GM19372 (cell line): ENCODE measurements at regions not wholly inside any gene's neighbourhood (a gene's known extent, or its start where the extent isn't known, plus 50 kb on each side); places are given as distances from the start of the nearest gene placed in this dataset.

Experiments
- ATAC-seq: cut with Tn5 transposase; IDR thresholded peaks from one replicate; pipeline ENCODE4 v1.9.1; 2021; ENCODE audit warnings: mild to moderate bottlenecking, low read depth, moderate library complexity; ENCODE audit not compliant: unreplicated experiment

DNA sequence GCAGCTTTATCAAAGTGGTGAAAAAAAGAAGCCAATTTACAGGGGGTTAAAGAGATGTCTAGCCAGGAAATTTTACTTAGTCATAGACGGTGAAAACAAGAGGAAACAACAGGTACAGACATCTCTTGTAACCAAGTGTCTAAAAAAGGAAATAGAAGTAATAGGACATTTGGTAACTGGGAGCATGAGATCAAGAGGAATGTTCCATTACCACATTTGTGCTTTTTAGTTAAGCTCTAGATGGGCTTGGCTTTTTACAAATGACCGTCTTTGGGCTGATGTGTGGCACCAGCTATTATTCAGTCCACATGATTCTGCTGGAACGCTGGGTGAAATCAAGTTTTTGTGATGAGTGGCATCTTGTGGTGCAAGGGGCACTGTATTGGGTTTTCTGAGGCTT, 179.5 kb downstream of the SMIM20 start:
- no peak for ATAC-seq

- ATAC-seq, result no peak
Observed at GRCh38 chr4:26094076-26094475, 180.1 kb downstream of the SMIM20 start.

DNA sequence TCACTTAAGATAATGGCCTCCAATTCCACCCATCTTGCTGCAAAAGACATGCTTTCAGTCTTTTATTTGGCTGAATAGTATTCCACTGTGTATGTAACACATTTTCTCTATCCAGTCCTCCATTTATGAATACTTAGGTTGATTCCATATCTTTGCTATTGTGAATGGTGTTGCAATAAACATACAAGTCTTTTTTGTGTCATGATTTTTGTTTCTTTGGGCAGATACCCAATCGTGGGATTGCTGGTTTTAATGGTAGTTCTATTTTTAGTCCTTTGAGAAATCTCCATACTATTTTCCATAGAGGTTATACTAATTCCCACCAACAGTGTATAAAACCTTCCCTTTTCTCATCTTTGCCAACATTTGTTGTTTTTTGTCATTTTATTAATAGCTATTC, 180.9 kb downstream of the SMIM20 start:
- ATAC-seq, result no peak

- ATAC-seq, result no peak
Observed at GRCh38 chr4:26099967-26100366, 185.9 kb downstream of the SMIM20 start.

GRCh38 chr4:26101011-26101410, 187.0 kb downstream of the SMIM20 start:
- no peak for ATAC-seq

DNA sequence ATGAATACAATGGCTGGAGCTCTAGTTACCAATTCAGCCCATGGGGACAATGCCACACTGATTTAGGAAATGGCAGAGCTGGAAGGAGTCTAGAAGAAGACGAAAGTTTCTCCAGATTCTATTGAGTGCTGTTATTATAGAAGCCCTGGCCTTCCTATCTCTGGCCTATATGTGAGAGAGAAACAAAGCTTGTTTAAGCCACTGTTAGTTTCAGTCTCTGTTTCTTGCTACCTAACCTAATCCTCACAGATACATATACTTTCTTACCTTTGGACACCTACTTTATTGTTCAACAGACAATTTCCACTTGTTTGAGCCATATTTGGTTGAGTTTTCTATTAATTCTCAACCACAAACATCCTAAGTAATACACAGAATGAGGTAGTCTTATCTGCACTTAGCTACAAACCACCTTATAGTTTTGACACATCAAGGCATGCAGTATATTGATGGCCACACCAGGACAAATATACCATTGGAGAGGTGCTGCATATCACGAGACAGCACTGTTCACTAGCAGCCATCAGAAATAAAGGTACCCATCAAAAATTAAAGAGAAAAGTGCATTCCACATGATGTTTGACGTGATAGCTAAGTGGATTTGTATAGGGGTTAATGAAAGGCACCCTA, 190.2 kb downstream of the SMIM20 start:
- no peak for ATAC-seq

DNA sequence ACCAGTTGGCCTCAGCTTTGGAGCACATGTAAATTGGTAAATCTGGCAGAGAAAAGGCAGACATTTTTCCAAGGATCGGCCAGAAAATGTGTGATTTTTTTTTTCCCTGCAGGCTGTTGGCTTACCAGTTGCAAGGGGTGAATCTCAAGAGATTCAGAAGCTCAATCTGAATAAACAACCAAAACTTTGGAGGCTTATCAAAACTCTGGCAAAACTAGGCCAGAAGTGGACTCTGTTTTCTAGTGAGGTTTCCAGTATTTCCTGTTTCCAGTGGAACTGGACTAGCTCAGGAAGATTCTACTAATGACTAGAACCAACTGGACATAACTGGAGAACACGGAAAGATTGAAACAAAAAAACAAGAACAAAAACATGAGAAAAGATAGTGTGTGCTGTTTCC, 191.3 kb downstream of the SMIM20 start:
- ATAC-seq, result no peak

- no peak for ATAC-seq
Observed at GRCh38 chr4:26105815-26106699, 192.0 kb downstream of the SMIM20 start.

DNA sequence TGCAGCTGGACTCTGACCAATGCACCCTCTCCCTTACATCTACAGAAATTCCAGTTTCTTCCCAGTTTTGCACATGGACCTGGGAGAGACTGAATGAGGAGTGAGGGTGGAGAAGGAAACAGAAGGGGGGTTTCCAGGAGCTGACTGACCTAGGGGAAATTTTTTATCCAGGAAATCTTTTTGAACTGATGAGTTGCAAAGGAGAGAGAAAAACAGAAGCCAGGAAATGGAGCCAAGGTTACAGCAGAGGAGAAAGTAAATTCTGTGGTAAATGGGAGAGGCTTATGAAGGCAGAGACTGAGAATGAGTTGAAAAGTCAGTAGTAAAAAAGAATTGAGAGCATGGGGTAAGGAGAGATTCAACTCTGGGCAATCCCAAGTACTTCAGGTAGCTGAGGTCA, 192.8 kb downstream of the SMIM20 start:
- no peak for ATAC-seq

- ATAC-seq, result no peak
Observed at GRCh38 chr4:26108054-26108453, 194.0 kb downstream of the SMIM20 start.

DNA sequence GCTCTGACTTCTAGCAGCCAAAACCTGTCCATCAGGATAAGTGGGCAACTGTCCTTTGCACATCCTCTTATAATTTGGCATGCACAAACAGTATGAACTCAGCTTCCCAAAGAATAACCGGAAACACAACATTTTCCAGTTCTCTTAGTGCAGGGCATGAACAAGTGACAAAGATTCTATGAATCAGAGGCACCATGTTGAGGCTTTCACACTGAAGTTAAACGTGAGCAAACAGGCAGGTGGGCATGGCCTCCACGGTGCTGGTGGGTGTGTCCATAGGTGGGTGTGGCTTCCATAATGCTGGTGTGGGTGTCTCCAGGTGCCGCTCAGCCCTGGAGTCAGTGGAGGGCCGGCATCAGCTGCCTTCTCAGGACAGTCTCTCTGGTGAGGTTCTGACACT, 196.5 kb downstream of the SMIM20 start:
- no peak for ATAC-seq

GRCh38 chr4:26113339-26113940, 199.4 kb downstream of the SMIM20 start:
- no peak for ATAC-seq

DNA sequence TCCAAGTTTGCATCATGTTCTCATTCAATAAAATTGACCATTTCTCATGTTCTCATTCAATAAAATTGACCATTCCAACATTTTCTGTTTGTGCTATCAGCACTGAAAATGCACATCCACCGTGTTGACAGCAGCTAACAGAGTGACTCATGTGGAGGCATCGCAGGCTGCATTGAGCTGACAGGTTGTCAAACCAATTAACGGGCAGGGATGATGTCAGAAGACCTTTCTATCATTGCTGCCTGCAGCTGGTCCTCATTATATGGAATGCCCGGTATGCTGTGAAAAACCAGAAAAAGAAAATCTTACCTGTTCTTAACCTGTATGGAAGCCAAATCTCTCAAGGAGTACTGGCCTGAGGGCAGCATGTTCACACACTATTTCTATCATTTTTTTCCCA, 202.0 kb downstream of the SMIM20 start:
- no peak for ATAC-seq

DNA sequence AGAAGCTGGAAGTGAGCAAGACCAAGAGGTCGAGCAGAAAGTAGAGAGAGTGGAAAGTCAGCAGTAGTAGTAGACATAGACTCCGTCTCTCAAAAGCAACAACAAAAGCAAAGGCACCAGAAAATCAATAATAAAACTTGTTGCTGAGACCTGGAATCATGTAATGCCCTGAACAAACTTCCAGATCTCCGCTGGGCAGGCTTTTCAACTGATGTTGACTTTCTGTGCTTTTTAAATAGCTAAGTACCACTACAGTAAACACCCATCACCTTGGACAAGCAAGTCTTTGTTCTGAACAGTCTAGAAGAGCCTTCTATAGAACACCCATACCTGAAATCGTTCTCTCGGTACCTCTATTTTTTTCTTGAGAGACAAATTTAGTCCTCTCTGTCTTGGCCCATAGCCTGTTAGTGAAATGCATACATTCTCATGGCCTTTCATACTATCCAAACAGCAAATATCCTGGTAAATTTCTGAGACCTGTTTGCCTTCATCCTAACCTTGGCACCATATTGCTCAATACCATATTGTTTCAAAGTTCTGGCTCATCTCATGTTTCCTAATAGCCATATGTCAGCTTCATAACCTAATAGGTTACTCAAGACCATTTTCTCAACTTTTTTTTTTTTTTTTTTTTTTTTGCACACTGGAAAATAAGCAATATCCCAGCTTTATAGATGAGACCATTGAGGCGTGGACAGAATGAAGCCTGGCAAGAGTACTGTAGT, 200.6 kb upstream of the RBPJ start:
- ATAC-seq, result no peak

GRCh38 chr4:26122690-26123089, 198.1 kb upstream of the RBPJ start:
- ATAC-seq, result no peak

- no peak for ATAC-seq
Observed at GRCh38 chr4:26124753-26125321, 196.0 kb upstream of the RBPJ start.

- ATAC-seq, result no peak
Observed at GRCh38 chr4:26126143-26126718, 194.6 kb upstream of the RBPJ start.

DNA sequence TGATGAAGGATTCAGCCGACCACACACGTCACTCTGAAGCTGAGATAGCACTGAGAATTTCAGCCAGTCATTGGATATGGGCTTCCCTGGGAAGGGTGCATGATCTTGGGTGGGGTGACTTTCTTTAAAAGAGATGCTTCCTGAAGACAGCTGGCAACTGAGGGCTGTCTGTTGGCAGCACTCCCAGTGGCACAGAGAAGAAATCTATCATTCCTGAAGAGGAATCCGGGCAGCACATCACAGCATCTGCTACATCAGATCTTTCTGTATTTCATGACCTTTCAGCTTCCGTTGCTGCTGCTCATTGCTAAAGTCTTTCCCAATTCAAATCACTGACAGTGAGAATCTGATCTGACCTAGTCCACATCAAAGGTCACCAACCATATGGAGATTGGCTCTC, 193.8 kb upstream of the RBPJ start:
- no peak for ATAC-seq

DNA sequence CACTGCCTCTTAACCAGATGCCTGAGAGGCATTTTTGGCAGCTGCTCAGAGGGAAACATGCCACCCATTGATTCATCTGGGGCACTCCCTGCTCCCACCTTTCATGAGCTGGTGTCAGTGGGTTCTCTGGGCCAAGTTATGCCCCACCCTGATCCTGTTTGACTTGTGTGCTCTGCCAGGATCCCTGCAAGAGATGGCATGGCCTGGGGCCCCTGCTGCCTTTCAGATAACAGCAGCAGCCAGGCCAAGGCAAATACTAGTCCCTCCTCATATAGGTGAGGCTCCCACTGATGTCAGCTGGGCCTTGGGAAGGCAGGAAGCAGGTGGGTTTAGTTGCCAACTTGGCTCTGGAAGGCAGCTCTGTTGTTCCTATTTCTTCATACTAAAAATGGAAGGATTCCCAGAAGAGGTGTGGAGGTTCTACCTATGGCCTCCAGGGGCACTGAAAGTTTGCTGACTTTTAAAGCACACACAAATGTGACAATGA, 192.9 kb upstream of the RBPJ start:
- ATAC-seq, result no peak

GRCh38 chr4:26130173-26130572, 190.6 kb upstream of the RBPJ start:
- peak; percentile 51 for ATAC-seq
